H1 (cell line): ENCODE measurements at regions not wholly inside any gene's neighbourhood (a gene's known extent, or its start where the extent isn't known, plus 50 kb on each side); places are given as distances from the start of the nearest gene placed in this dataset.

Experiments used
- CTCF ChIA-PET: fragments of 300-600 bp; sonication (Branson Sonifier 250); formaldehyde crosslinking; loops from one replicate; lab custom pipeline; 2021; ENCODE audit not compliant: partially characterized antibody; lab: Charles Lee
- POLR2A ChIA-PET: fragments of 300-600 bp; sonication (Branson Sonifier 250); formaldehyde crosslinking; loops from one replicate; lab custom pipeline; 2021; ENCODE audit warnings: inconsistent platforms; ENCODE audit not compliant: partially characterized antibody; lab: Charles Lee
- DNase-seq, 2 experiments: peaks; one replicate each; pipeline versions ENCODE4 v3.0.0 to v3.0.0-alpha.2; 2010 to 2022; ENCODE audit warnings: low spot score in 2 of 2, low read depth in 1 of 2, mixed read lengths in 1 of 2
- FAIRE-seq: peaks from 2 replicates; lab custom pipeline; 2011; peaks lifted over from hg19 to GRCh38; lab: Jason Lieb, UNC
- H2AFZ ChIP-seq: 2 replicates; pipeline ENCODE4 v1.8.1; 2012; ENCODE audit warnings: low read length, inconsistent platforms
- H2AK5ac ChIP-seq: 2 replicates; pipeline ENCODE4 v1.6.1; 2013; ENCODE audit warnings: low read depth, low read length
- H2BK120ac ChIP-seq: replicated peaks from 2 replicates; pipeline ENCODE3; 2013; ENCODE audit warnings: low read depth, low read length, inconsistent platforms
- H2BK12ac ChIP-seq: 2 replicates; pipeline ENCODE4 v1.6.1; 2013; ENCODE audit warnings: low read depth, low read length
- H2BK15ac ChIP-seq: 2 replicates; pipeline ENCODE4 v1.6.1; 2013; ENCODE audit warnings: low read length
- H2BK20ac ChIP-seq: 2 replicates; pipeline ENCODE4 v1.6.1; 2013; ENCODE audit warnings: low read length
- H2BK5ac ChIP-seq: 2 replicates; pipeline ENCODE4 v1.6.1; 2013; ENCODE audit warnings: low read depth, low read length
- H3K14ac ChIP-seq: 2 replicates; pipeline ENCODE4 v1.6.1; 2013; ENCODE audit warnings: inconsistent platforms; ENCODE audit not compliant: insufficient read length
- H3K18ac ChIP-seq: 2 replicates; pipeline ENCODE4 v1.6.1; 2013; ENCODE audit warnings: low read length; ENCODE audit errors: extremely low read depth
- H3K23ac ChIP-seq: 2 replicates; pipeline ENCODE4 v1.6.1; 2013; ENCODE audit warnings: inconsistent platforms; ENCODE audit not compliant: insufficient read length
- H3K23me2 ChIP-seq: 2 replicates; pipeline ENCODE4 v1.6.1; 2013; ENCODE audit warnings: low read depth, low read length
- H3K27ac ChIP-seq: 2 replicates; pipeline ENCODE4 v1.6.1; 2011; ENCODE audit warnings: low read depth, low read length, inconsistent platforms
- H3K27me3 ChIP-seq, 4 experiments: replicated peaks in 1 of 4; 1 replicate in 1 of 4; 2 replicates in 3 of 4; pipeline versions ENCODE4 v1.6.1 to v1.8.1; 2011 to 2013; ENCODE audit warnings: low read length in 3 of 4, mild to moderate bottlenecking in 3 of 4, inconsistent platforms in 2 of 4, mixed read lengths in 2 of 4, moderate library complexity in 1 of 4; ENCODE audit not compliant: control insufficient read depth in 3 of 4, insufficient read depth in 3 of 4; ENCODE audit errors: extremely low read depth in 1 of 4
- H3K36me3 ChIP-seq, 4 experiments: 2 replicates each; pipeline versions ENCODE4 v1.6.1 to v1.8.1; 2011 to 2013; ENCODE audit warnings: mild to moderate bottlenecking in 4 of 4, low read length in 3 of 4, moderate library complexity in 2 of 4, control low read depth in 1 of 4, inconsistent platforms in 1 of 4; ENCODE audit not compliant: insufficient read depth in 4 of 4, control insufficient read depth in 2 of 4
- H3K4ac ChIP-seq: replicated peaks from 2 replicates; pipeline ENCODE3; 2013; ENCODE audit warnings: low read length, low read depth, mixed read lengths, inconsistent platforms; ENCODE audit not compliant: insufficient read length
- H3K4me1 ChIP-seq, 4 experiments: replicated peaks in 1 of 4; 1 replicate in 1 of 4; 2 replicates in 3 of 4; pipeline versions ENCODE4 v1.6.1 to v1.8.1; 2011 to 2013; ENCODE audit warnings: low read length in 3 of 4, inconsistent platforms in 2 of 4, mixed read lengths in 1 of 4; ENCODE audit not compliant: insufficient read depth in 4 of 4, control insufficient read depth in 3 of 4
- H3K4me2 ChIP-seq, 2 experiments: 2 replicates each; pipeline versions ENCODE4 v1.6.1 to v1.8.1; 2011 to 2013; ENCODE audit warnings: low read depth in 2 of 2, low read length in 2 of 2, control low read depth in 1 of 2, inconsistent platforms in 1 of 2, mild to moderate bottlenecking in 1 of 2; ENCODE audit not compliant: insufficient read depth in 1 of 2
- H3K4me3 ChIP-seq, 4 experiments: fragments of 200-600, 300-600 bp in 1 of 4; sonication (generic), shearing (Covaris generic), sonication (Bioruptor Twin) in 1 of 4; 2 replicates each; pipeline versions ENCODE4 v1.5.1 to v1.8.1; 2011 to 2016; ENCODE audit warnings: low read length in 4 of 4, low read depth in 3 of 4, control low read depth in 2 of 4, inconsistent platforms in 2 of 4, mild to moderate bottlenecking in 2 of 4, mixed read lengths in 1 of 4, moderate library complexity in 1 of 4; ENCODE audit not compliant: insufficient read depth in 2 of 4; ENCODE audit errors: extremely low read depth in 1 of 4
- H3K56ac ChIP-seq: replicated peaks from 2 replicates; pipeline ENCODE3; 2013; ENCODE audit warnings: low read depth, mild to moderate bottlenecking, mixed read lengths, low read length, inconsistent platforms; ENCODE audit not compliant: insufficient read length
- H3K79me1 ChIP-seq: 2 replicates; pipeline ENCODE4 v1.6.1; 2013; ENCODE audit warnings: low read depth, low read length, control low read depth
- H3K79me2 ChIP-seq, 2 experiments: 2 replicates each; pipeline versions ENCODE4 v1.6.1 to v1.8.1; 2012 to 2013; ENCODE audit warnings: low read length in 2 of 2, mild to moderate bottlenecking in 2 of 2, inconsistent platforms in 1 of 2; ENCODE audit not compliant: insufficient read depth in 2 of 2, control insufficient read depth in 1 of 2
- H3K9ac ChIP-seq, 4 experiments: replicated peaks in 1 of 4; 1 replicate in 1 of 4; 2 replicates in 3 of 4; pipeline versions ENCODE4 v1.6.1 to v1.8.1; 2011 to 2013; ENCODE audit warnings: low read depth in 3 of 4, low read length in 3 of 4, control low read depth in 2 of 4, mild to moderate bottlenecking in 2 of 4, moderate library complexity in 2 of 4, inconsistent platforms in 1 of 4; ENCODE audit errors: extremely low read depth in 1 of 4
- H3K9me3 ChIP-seq, 2 experiments: 2 replicates each; pipeline versions ENCODE4 v1.6.1 to v1.8.1; 2012 to 2013; ENCODE audit warnings: mild to moderate bottlenecking in 2 of 2, moderate library complexity in 2 of 2, control low read depth in 1 of 2, inconsistent platforms in 1 of 2, low read depth in 1 of 2, low read length in 1 of 2, mixed read lengths in 1 of 2; ENCODE audit not compliant: insufficient read depth in 2 of 2
- H4K20me1 ChIP-seq, 2 experiments: replicated peaks in 1 of 2; 2 replicates each; pipeline versions ENCODE3 to v1.8.1; 2011 to 2013; ENCODE audit warnings: inconsistent platforms in 2 of 2, low read length in 2 of 2, mild to moderate bottlenecking in 1 of 2; ENCODE audit not compliant: insufficient read depth in 2 of 2, control insufficient read depth in 1 of 2
- H4K5ac ChIP-seq: 2 replicates; pipeline ENCODE4 v1.6.1; 2013; ENCODE audit warnings: low read length, low read depth, mixed read lengths, inconsistent platforms; ENCODE audit not compliant: insufficient read length
- H4K8ac ChIP-seq: 2 replicates; pipeline ENCODE4 v1.8.0; 2013; ENCODE audit warnings: mild to moderate bottlenecking, moderate library complexity, low read length, inconsistent platforms; ENCODE audit not compliant: insufficient read depth; ENCODE audit errors: extremely low read depth
- H4K91ac ChIP-seq: replicated peaks from 2 replicates; pipeline ENCODE3; 2013; ENCODE audit warnings: low read length, mixed read lengths, inconsistent platforms; ENCODE audit not compliant: insufficient read length
- NANOG ChIP-seq: IDR thresholded peaks from 2 replicates; pipeline ENCODE4 v1.6.1; 2011; ENCODE audit warnings: low read length, low read depth, mild to moderate bottlenecking, inconsistent platforms; ENCODE audit not compliant: insufficient read depth, poor library complexity, severe bottlenecking
- RAD21 ChIP-seq, 2 experiments: IDR thresholded peaks in 1 of 2; conservative IDR thresholded peaks in 1 of 2; 2 replicates each; pipeline ENCODE4 v1.6.1; 2011; ENCODE audit warnings: low read depth in 2 of 2, low read length in 2 of 2, improper control_type of control experiment in 1 of 2, inconsistent platforms in 1 of 2, mild to moderate bottlenecking in 1 of 2, moderate library complexity in 1 of 2
- SIN3A ChIP-seq, 2 experiments: IDR thresholded peaks in 1 of 2; conservative IDR thresholded peaks in 1 of 2; 2 replicates each; pipeline ENCODE4 v1.6.1; 2011 to 2012; ENCODE audit warnings: low read length in 2 of 2, improper control_type of control experiment in 1 of 2, low read depth in 1 of 2, mild to moderate bottlenecking in 1 of 2
- WGBS, 2 experiments: shearing (Covaris generic) in 1 of 2; methylation state at CpG; one replicate each; pipeline versions ENCODE4 v1.1.6 to v1.1.7; 2013 to 2015; ENCODE audit warnings: low lambda C conversion rate in 2 of 2, mixed read lengths in 2 of 2, inconsistent platforms in 1 of 2, low coverage in 1 of 2, missing lambda C conversion rate in 1 of 2; ENCODE audit not compliant: insufficient replicate concordance in 2 of 2, insufficient coverage in 1 of 2, insufficient read length in 1 of 2; ENCODE audit errors: extremely low coverage in 1 of 2, missing lambda C conversion rate in 1 of 2; 5-methylcytosine and 5-hydroxymethylcytosine counted together
- TF ChIP-seq, protein P1 (sequence below): IDR thresholded peaks from 2 replicates; pipeline ENCODE4 v1.6.1; 2012; ENCODE audit warnings: inconsistent platforms

DNA sequence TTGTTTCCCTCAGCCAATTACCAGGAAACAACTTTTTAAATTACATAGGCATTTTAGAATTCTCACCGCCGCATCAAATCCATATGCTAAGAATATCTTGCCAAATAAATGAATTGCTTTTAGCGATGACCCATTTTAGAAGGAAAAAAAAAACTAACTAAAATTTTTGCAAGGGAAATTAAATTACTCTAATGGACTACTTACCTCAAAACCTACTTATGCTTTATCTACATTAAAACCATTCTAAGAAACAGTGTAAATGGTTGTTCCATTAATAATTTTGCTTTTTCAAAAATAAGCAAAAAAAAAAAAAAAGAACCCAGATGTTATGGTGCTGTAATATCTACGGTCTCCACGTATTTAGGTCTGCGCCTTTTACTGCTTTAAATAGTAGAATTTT is 73.5 kb upstream of the CCDC150 start:
- DNase-seq (no peak), FAIRE-seq (no peak)
- H2BK15ac ChIP-seq: no peak overlapping the region
- H2BK20ac ChIP-seq: no peak overlapping the region
- H2AFZ ChIP-seq: no peak overlapping the region
- no peaks in the 10 kb centered on the region for H3K23me2 ChIP-seq
- no peak overlapping the region for H2AK5ac ChIP-seq
- no peak overlapping the region for H2BK12ac ChIP-seq
- ChIA-PET POLR2A (interaction anchor here (1.3 kb wide), 1 partner anchor 9 kb away, joined by 3 read pairs; no protein-coding TSS in a partner anchor), CTCF (interaction anchor here (1.0 kb wide), 1 partner anchor 23 kb away, joined by 3 read pairs; no protein-coding TSS in a partner anchor)
- no peak overlapping the region for H3K4ac ChIP-seq
- no peak overlapping the region for H3K4me2 ChIP-seq
- no peak overlapping the region for H3K4me3 ChIP-seq
- H3K9me3 ChIP-seq: peaks cover 7 to 10% of the 10 kb centered on the region in 2 experiments; a peak in 2 of 4 replicates
- no peaks in the 10 kb centered on the region for H3K36me3 ChIP-seq
- WGBS, 2 experiments: 89% methylated on average over 6 of the region's 6 CpGs; no CpG with 5 or more reads in 1 of the 2 experiments
- H3K27me3 ChIP-seq: no peaks in the 10 kb centered on the region
- no peak overlapping the region for H2BK120ac ChIP-seq
- no peak overlapping the region for H3K18ac ChIP-seq
- H4K8ac ChIP-seq: no peak overlapping the region
- TF ChIP-seq, protein P1, sequence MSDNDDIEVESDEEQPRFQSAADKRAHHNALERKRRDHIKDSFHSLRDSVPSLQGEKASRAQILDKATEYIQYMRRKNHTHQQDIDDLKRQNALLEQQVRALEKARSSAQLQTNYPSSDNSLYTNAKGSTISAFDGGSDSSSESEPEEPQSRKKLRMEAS: no peak
- TF ChIP-seq NANOG (no peak), SIN3A (conservative IDR thresholded peaks at IDR 0.05 in 1 of 2, IDR thresholded peaks at IDR 0.05 in 1 of 2; ENCODE audit: low read depth in 1 of 2, low read length in 2 of 2) (no peak), RAD21 (IDR thresholded peaks at IDR 0.05 in 1 of 2, conservative IDR thresholded peaks at IDR 0.05 in 1 of 2; ENCODE audit: low read depth in 2 of 2, low read length in 2 of 2) (no peak)
- H3K9ac ChIP-seq: no peak overlapping the region
- H3K79me2 ChIP-seq: no peaks in the 10 kb centered on the region
- no peaks in the 10 kb centered on the region for H3K4me1 ChIP-seq
- no peaks in the 10 kb centered on the region for H4K20me1 ChIP-seq
- H3K56ac ChIP-seq: no peak overlapping the region
- H4K5ac ChIP-seq: no peak overlapping the region
- no peak overlapping the region for H2BK5ac ChIP-seq
- no peaks in the 10 kb centered on the region for H3K79me1 ChIP-seq
- H4K91ac ChIP-seq: no peak overlapping the region
- no peak overlapping the region for H3K23ac ChIP-seq
- no peak overlapping the region for H3K14ac ChIP-seq
- no peak overlapping the region for H3K27ac ChIP-seq
